ENCODE measurements at regions not wholly inside any gene's neighbourhood (a gene's known extent, or its start where the extent isn't known, plus 50 kb on each side); places are given as distances from the start of the nearest gene placed in this dataset.

- Mint-ChIP-seq H3K27ac (no peak overlapping the region), H3K4me1 (ENCODE audit: low read depth) (peaks cover 2% of the 10 kb centered on the region), H3K36me3 (ENCODE audit: low read depth) (no peaks in the 10 kb centered on the region), H3K4me3 (ENCODE audit: low read depth) (no peak overlapping the region), H3K9me3 (no peaks in the 10 kb centered on the region), H3K27me3 (ENCODE audit: low read depth) (peaks cover 2% of the 10 kb centered on the region)
- DNase-seq (ENCODE audit: low spot score) = peak; percentile 58
- intact Hi-C loops (cut with micrococcal nuclease) = no loop called here
These were observed 81.4 kb upstream of the PAPOLG start for GRCh38 chr2:60674524-60675165.

GRCh38 chr2:60675301-60675700, 80.8 kb upstream of the PAPOLG start:
- Mint-ChIP-seq H3K27me3 (ENCODE audit: low read depth) (peaks cover 2% of the 10 kb centered on the region), H3K4me3 (ENCODE audit: low read depth) (no peak overlapping the region), H3K9me3 (no peaks in the 10 kb centered on the region), H3K36me3 (ENCODE audit: low read depth) (no peaks in the 10 kb centered on the region), H3K4me1 (ENCODE audit: low read depth) (peaks cover 2% of the 10 kb centered on the region), H3K27ac (no peak overlapping the region)
- no peak for DNase-seq (ENCODE audit: low spot score)
- intact Hi-C loops (cut with micrococcal nuclease) = no loop called here

- no peak for DNase-seq (ENCODE audit: low spot score)
- Mint-ChIP-seq H3K27me3 (ENCODE audit: low read depth) (peaks cover 2% of the 10 kb centered on the region), H3K36me3 (ENCODE audit: low read depth) (no peaks in the 10 kb centered on the region), H3K9me3 (no peaks in the 10 kb centered on the region), H3K27ac (no peak overlapping the region), H3K4me1 (ENCODE audit: low read depth) (peaks cover 2% of the 10 kb centered on the region), H3K4me3 (ENCODE audit: low read depth) (no peak overlapping the region)
- intact Hi-C loops (cut with micrococcal nuclease) = no loop called here
These were observed 79.2 kb upstream of the PAPOLG start for GRCh38 chr2:60676706-60677330.

GRCh38 chr2:60677356-60677755, 78.7 kb upstream of the PAPOLG start:
- intact Hi-C loops (cut with micrococcal nuclease) = no loop called here
- Mint-ChIP-seq H3K27me3 (ENCODE audit: low read depth) (peaks cover 2% of the 10 kb centered on the region), H3K27ac (no peak overlapping the region), H3K4me1 (ENCODE audit: low read depth) (peaks cover 2% of the 10 kb centered on the region), H3K9me3 (no peaks in the 10 kb centered on the region), H3K4me3 (ENCODE audit: low read depth) (no peak overlapping the region), H3K36me3 (ENCODE audit: low read depth) (no peaks in the 10 kb centered on the region)
- no peak for DNase-seq (ENCODE audit: low spot score)

- no peak overlapping the region for H3K27ac Mint-ChIP-seq
- H3K36me3 Mint-ChIP-seq (ENCODE audit: low read depth) = no peaks in the 10 kb centered on the region
- H3K4me1 Mint-ChIP-seq (ENCODE audit: low read depth) = peaks cover 2% of the 10 kb centered on the region
- no peak for DNase-seq (ENCODE audit: low spot score)
- peaks cover 2% of the 10 kb centered on the region for H3K27me3 Mint-ChIP-seq (ENCODE audit: low read depth)
- intact Hi-C loops (cut with micrococcal nuclease) = no loop called here
- H3K9me3 Mint-ChIP-seq = no peaks in the 10 kb centered on the region
- H3K4me3 Mint-ChIP-seq (ENCODE audit: low read depth) = no peak overlapping the region
These were observed 77.5 kb upstream of the PAPOLG start for GRCh38 chr2:60678551-60678950.

- peaks cover 2% of the 10 kb centered on the region for H3K4me1 Mint-ChIP-seq (ENCODE audit: low read depth)
- H3K27ac Mint-ChIP-seq = no peak overlapping the region
These were observed 76.9 kb upstream of the PAPOLG start for GRCh38 chr2:60679036-60679780.

GRCh38 chr2:60693551-60693950, 62.5 kb upstream of the PAPOLG start:
- H3K27me3 Mint-ChIP-seq (ENCODE audit: low read depth) = peaks cover 14% of the 10 kb centered on the region
- intact Hi-C loops (cut with micrococcal nuclease) = no loop called here
- no peaks in the 10 kb centered on the region for H3K9me3 Mint-ChIP-seq
- H3K36me3 Mint-ChIP-seq (ENCODE audit: low read depth) = no peaks in the 10 kb centered on the region
- no peak overlapping the region for H3K27ac Mint-ChIP-seq
- DNase-seq (ENCODE audit: low spot score) = no peak
- H3K4me3 Mint-ChIP-seq (ENCODE audit: low read depth) = no peak overlapping the region
- no peaks in the 10 kb centered on the region for H3K4me1 Mint-ChIP-seq (ENCODE audit: low read depth)

More at GRCh38 chr2:60679036-60679780, 76.9 kb upstream of the PAPOLG start:
- no peaks in the 10 kb centered on the region for H3K9me3 Mint-ChIP-seq
- H3K4me3 Mint-ChIP-seq (ENCODE audit: low read depth) = no peak overlapping the region
- no peaks in the 10 kb centered on the region for H3K36me3 Mint-ChIP-seq (ENCODE audit: low read depth)
- DNase-seq (ENCODE audit: low spot score) = no peak
- peaks cover 2% of the 10 kb centered on the region for H3K27me3 Mint-ChIP-seq (ENCODE audit: low read depth)
- intact Hi-C loops (cut with micrococcal nuclease) = no loop called here

GRCh38 chr2:60695793-60696192, 60.3 kb upstream of the PAPOLG start:
- no peaks in the 10 kb centered on the region for H3K9me3 Mint-ChIP-seq
- intact Hi-C loops (cut with micrococcal nuclease) = no loop called here
- no peaks in the 10 kb centered on the region for H3K36me3 Mint-ChIP-seq (ENCODE audit: low read depth)
- H3K4me3 Mint-ChIP-seq (ENCODE audit: low read depth) = no peak overlapping the region
- peaks cover 10% of the 10 kb centered on the region for H3K27me3 Mint-ChIP-seq (ENCODE audit: low read depth)
- no peak for DNase-seq (ENCODE audit: low spot score)
- no peak overlapping the region for H3K27ac Mint-ChIP-seq
- H3K4me1 Mint-ChIP-seq (ENCODE audit: low read depth) = no peaks in the 10 kb centered on the region

GRCh38 chr2:60699617-60700016, 56.5 kb upstream of the PAPOLG start:
- Mint-ChIP-seq H3K36me3 (ENCODE audit: low read depth) (no peaks in the 10 kb centered on the region), H3K4me1 (ENCODE audit: low read depth) (no peaks in the 10 kb centered on the region), H3K4me3 (ENCODE audit: low read depth) (no peak overlapping the region), H3K27ac (no peak overlapping the region), H3K9me3 (no peaks in the 10 kb centered on the region), H3K27me3 (ENCODE audit: low read depth) (peaks cover 9% of the 10 kb centered on the region)
- intact Hi-C loops (cut with micrococcal nuclease) = no loop called here
- DNase-seq (ENCODE audit: low spot score) = no peak

GRCh38 chr2:60706021-60706420, 50.0 kb upstream of the PAPOLG start:
- Mint-ChIP-seq H3K4me1 (ENCODE audit: low read depth) (peaks cover 2% of the 10 kb centered on the region), H3K27me3 (ENCODE audit: low read depth) (peaks cover 7% of the 10 kb centered on the region)
- intact Hi-C loops (cut with micrococcal nuclease) = no loop called here

More at GRCh38 chr2:60706021-60706420, 50.0 kb upstream of the PAPOLG start:
- Mint-ChIP-seq H3K27ac (no peak overlapping the region), H3K4me3 (ENCODE audit: low read depth) (no peak overlapping the region), H3K9me3 (no peaks in the 10 kb centered on the region), H3K36me3 (ENCODE audit: low read depth) (no peaks in the 10 kb centered on the region)
- DNase-seq (ENCODE audit: low spot score) = no peak

Data from activated T-helper 2 cell treated with anti-CD3 and anti-CD28 coated beads, Interferon-gamma antibody, Interleukin-2, Interleukin-4, amounts not matched to agents 10 μg/mL and 5 μg/mL and 100 μg/mL, durations not matched to agents 14 hours and 24 hours and 36 hours (primary cell).